Sigmoid colon (tissue), 6 donors: ENCODE measurements at regions not wholly inside any gene's neighbourhood (a gene's known extent, or its start where the extent isn't known, plus 50 kb on each side); places are given as distances from the start of the nearest gene placed in this dataset.

Experiments used
- DNase-seq: peaks from one replicate; pipeline ENCODE4 v3.0.0-alpha.2; 2019
- H3K27ac ChIP-seq, 4 donors: fragments of 200-600 bp; sonication (generic); one replicate each; pipeline ENCODE4 v1.5.1; 2016 to 2019; ENCODE audit warnings: mild to moderate bottlenecking in 1 of 4
- H3K27me3 ChIP-seq, 3 donors: fragments of 200-600 bp; sonication (generic); one replicate each; pipeline ENCODE4 v1.5.1; 2019; ENCODE audit warnings: mild to moderate bottlenecking in 1 of 3
- H3K36me3 ChIP-seq, 4 donors: fragments of 200-600 bp; sonication (generic); one replicate each; pipeline ENCODE4 v1.5.1; 2016 to 2019
- H3K4me1 ChIP-seq, 4 donors: fragments of 200-600 bp; sonication (generic); one replicate each; pipeline ENCODE4 v1.5.1; 2017 to 2019
- H3K4me3 ChIP-seq, 4 donors: fragments of 200-600 bp; sonication (generic); one replicate each; pipeline ENCODE4 v1.5.1; 2017 to 2019; ENCODE audit warnings: mild to moderate bottlenecking in 2 of 4, moderate library complexity in 1 of 4
- H3K9me3 ChIP-seq, 4 donors: fragments of 200-600 bp in 3 of 4; sonication (generic) in 3 of 4; one replicate each; pipeline versions ENCODE4 v1.5.1 to v1.6.1; 2013 to 2019
- EP300 ChIP-seq, 4 donors: sonication (generic); formaldehyde crosslinking; IDR thresholded peaks; one replicate each; pipeline ENCODE4 v1.6.1; 2017; ENCODE audit warnings: antibody characterized with exemption in 4 of 4
- POLR2A ChIP-seq, 2 donors: fragments of 450-650 bp; IDR thresholded peaks; one replicate each; pipeline ENCODE4 v1.6.1; 2016; ENCODE audit warnings: antibody characterized with exemption in 2 of 2, mild to moderate bottlenecking in 2 of 2, moderate library complexity in 2 of 2
- POLR2AphosphoS5 ChIP-seq, 4 donors: sonication (generic); formaldehyde crosslinking; IDR thresholded peaks; one replicate each; pipeline ENCODE4 v1.6.1; 2017; ENCODE audit warnings: antibody characterized with exemption in 4 of 4
- WGBS, 2 donors: extraction: QIAGEN DNeasy Blood & Tissue Kit; methylation state at CpG; one replicate each; pipeline ENCODE4 v1.1.7; 2013; 5-methylcytosine and 5-hydroxymethylcytosine counted together
- intact Hi-C: fragments of 100-400 bp; cut with DNase I; formaldehyde crosslinking; loops from one replicate; pipeline ENCODE4 v1.15.1; 2023
- TF ChIP-seq, protein P1 (sequence below), 4 experiments: fragments of 450-650 bp in 3 of 4; fragments of 200-600 bp in 1 of 4; IDR thresholded peaks; one replicate each; pipeline ENCODE4 v1.5.1; 2016 to 2019; ENCODE audit warnings: antibody characterized with exemption in 4 of 4, mild to moderate bottlenecking in 3 of 4, moderate library complexity in 2 of 4
- donor health status: healthy with polysubstance abuse.
- donor health status: healthy.

- Histone ChIP-seq H3K9me3 (no peaks in the 10 kb centered on the region), H3K4me1 (peaks cover 0 to 8% (median 0%) of the 10 kb centered on the region in 4 donors), H3K27me3 (no peaks in the 10 kb centered on the region), H3K4me3 (no peak overlapping the region), H3K27ac (no peak overlapping the region), H3K36me3 (no peaks in the 10 kb centered on the region)
- no peak for DNase-seq
- WGBS, 2 donors, result 72 to 78% methylated on average over 4 of the region's 4 CpGs
- intact Hi-C loops, result no loop called here
- no peak for TF ChIP-seq POLR2AphosphoS5 (IDR thresholded peaks at IDR 0.05)
- no peak for TF ChIP-seq POLR2A (IDR thresholded peaks at IDR 0.05)
- TF ChIP-seq, protein P1, sequence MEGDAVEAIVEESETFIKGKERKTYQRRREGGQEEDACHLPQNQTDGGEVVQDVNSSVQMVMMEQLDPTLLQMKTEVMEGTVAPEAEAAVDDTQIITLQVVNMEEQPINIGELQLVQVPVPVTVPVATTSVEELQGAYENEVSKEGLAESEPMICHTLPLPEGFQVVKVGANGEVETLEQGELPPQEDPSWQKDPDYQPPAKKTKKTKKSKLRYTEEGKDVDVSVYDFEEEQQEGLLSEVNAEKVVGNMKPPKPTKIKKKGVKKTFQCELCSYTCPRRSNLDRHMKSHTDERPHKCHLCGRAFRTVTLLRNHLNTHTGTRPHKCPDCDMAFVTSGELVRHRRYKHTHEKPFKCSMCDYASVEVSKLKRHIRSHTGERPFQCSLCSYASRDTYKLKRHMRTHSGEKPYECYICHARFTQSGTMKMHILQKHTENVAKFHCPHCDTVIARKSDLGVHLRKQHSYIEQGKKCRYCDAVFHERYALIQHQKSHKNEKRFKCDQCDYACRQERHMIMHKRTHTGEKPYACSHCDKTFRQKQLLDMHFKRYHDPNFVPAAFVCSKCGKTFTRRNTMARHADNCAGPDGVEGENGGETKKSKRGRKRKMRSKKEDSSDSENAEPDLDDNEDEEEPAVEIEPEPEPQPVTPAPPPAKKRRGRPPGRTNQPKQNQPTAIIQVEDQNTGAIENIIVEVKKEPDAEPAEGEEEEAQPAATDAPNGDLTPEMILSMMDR (IDR thresholded peaks at IDR 0.05), result no peak
- TF ChIP-seq EP300 (IDR thresholded peaks at IDR 0.05), result no peak
Observed at GRCh38 chr5:68949711-68950110, 144.1 kb upstream of the SLC30A5 start.

DNA sequence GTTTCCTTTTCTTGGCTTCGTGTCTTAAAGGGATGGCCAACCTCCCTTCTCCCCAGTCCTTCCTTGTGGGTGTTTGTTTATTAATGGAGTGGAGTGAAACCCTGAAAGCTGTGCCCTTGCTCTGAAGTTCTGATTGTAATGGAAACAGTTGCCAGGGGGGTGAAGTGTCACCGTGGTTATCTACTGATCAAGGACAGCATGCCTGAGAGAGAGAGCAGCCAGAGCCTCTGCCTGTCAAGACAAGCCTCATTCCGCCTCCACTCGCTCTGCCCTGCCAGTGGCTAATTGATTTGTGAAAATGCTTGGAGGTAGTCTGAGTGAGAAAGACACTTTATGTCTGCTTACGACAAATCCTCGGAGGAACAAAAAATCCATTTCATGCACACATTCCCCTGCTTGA, 143.7 kb upstream of the SLC30A5 start:
- 76 to 77% methylated on average over 6 of the region's 6 CpGs for WGBS, 2 donors

DNA sequence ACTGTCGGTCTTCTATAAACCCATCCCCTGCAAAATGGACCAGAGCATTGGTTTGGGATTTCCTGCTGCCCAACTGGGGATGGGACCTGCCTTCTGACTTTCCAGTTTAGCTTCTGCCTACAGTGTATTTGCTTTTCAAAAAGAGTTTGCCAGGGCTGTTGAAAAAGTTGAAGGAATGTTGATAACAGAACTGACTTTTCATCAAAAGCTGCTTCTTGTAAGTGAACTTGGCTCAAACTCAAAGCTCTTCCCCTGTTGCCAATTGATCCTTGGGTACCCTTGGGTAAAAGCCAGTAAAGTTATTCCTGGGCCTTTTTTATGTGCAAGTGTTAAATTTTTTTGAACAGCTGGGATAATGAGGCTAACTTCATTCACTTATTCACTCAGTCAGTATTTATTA, 142.9 kb upstream of the SLC30A5 start:
- WGBS, 2 donors, result 93 to 95% methylated on average over 1 of the region's 1 CpG
- Histone ChIP-seq H3K4me3 (no peak overlapping the region), H3K27me3 (no peaks in the 10 kb centered on the region), H3K27ac (no peak overlapping the region), H3K36me3 (no peaks in the 10 kb centered on the region), H3K9me3 (no peaks in the 10 kb centered on the region), H3K4me1 (peaks cover 0 to 8% (median 0%) of the 10 kb centered on the region in 4 donors)
- TF ChIP-seq EP300 (IDR thresholded peaks at IDR 0.05) (no peak), POLR2A (IDR thresholded peaks at IDR 0.05) (no peak), POLR2AphosphoS5 (IDR thresholded peaks at IDR 0.05) (no peak)
- TF ChIP-seq, protein P1 (IDR thresholded peaks at IDR 0.05), result no peak
- no peak for DNase-seq
- intact Hi-C loops, result no loop called here

More for the DNA sequence above, 143.7 kb upstream of the SLC30A5 start:
- no peaks in the 10 kb centered on the region for H3K9me3 ChIP-seq
- peaks cover 0 to 8% (median 0%) of the 10 kb centered on the region in 4 donors for H3K4me1 ChIP-seq
- no peak for DNase-seq
- intact Hi-C loops, result no loop called here
- no peaks in the 10 kb centered on the region for H3K36me3 ChIP-seq
- no peaks in the 10 kb centered on the region for H3K27me3 ChIP-seq
- H3K4me3 ChIP-seq, result no peak overlapping the region
- no peak overlapping the region for H3K27ac ChIP-seq
- TF ChIP-seq, protein P1 (IDR thresholded peaks at IDR 0.05), result no peak
- TF ChIP-seq EP300 (IDR thresholded peaks at IDR 0.05), result no peak
- no peak for TF ChIP-seq POLR2A (IDR thresholded peaks at IDR 0.05)
- TF ChIP-seq POLR2AphosphoS5 (IDR thresholded peaks at IDR 0.05), result no peak

GRCh38 chr5:68953231-68953874, 140.5 kb upstream of the SLC30A5 start:
- no peak for DNase-seq
- 67 to 72% methylated on average over 3 of the region's 3 CpGs for WGBS, 2 donors
- intact Hi-C loops, result no loop called here
- H3K27ac ChIP-seq, result peak overlapping the region in 1 of 4 donors; percentile 12
- H3K4me3 ChIP-seq, result no peak overlapping the region
- no peaks in the 10 kb centered on the region for H3K9me3 ChIP-seq
- TF ChIP-seq, protein P1 (IDR thresholded peaks at IDR 0.05), result no peak
- TF ChIP-seq POLR2AphosphoS5 (IDR thresholded peaks at IDR 0.05), result peak in 1 of 4 donors; percentile 15
- H3K4me1 ChIP-seq, result peaks cover 0 to 8% (median 0%) of the 10 kb centered on the region in 4 donors
- no peaks in the 10 kb centered on the region for H3K27me3 ChIP-seq
- H3K36me3 ChIP-seq, result no peaks in the 10 kb centered on the region
